ENCODE measurements at regions not wholly inside any gene's neighbourhood (a gene's known extent, or its start where the extent isn't known, plus 50 kb on each side); places are given as distances from the start of the nearest gene placed in this dataset.

DNA sequence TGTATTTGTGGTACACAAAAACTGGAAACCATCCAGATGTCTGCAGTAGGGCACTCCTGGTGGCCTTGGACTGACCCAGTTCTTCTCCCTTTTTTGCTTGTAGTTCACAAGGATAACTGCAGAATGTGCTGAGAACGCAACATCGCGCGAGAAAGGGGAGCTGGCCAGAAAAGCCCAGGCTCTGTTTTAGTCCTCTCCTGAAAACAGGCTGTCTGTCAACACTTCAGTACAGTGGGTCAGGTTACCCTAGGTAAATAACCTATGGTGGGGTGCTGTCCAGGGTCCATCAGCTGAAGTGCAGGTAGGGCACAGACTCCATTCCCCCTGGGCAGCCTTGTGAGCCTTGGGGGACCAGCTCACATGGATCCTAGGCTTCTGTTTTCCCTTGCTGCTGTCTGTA lies 495.8 kb downstream of the MDFIC start:
- TF ChIP-seq ZSCAN29 (IDR thresholded peaks at IDR 0.05) (no peak), ZNF165 (CRISPR knock-in tag; IDR thresholded peaks at IDR 0.05; ENCODE audit: borderline replicate concordance) (no peak), ZNF174 (CRISPR knock-in tag; IDR thresholded peaks at IDR 0.05) (no peak), CBFA2T3 (IDR thresholded peaks at IDR 0.05) (no peak), OTX1 (CRISPR knock-in tag; IDR thresholded peaks at IDR 0.05) (no peak)
- TF ChIP-seq, protein P1, sequence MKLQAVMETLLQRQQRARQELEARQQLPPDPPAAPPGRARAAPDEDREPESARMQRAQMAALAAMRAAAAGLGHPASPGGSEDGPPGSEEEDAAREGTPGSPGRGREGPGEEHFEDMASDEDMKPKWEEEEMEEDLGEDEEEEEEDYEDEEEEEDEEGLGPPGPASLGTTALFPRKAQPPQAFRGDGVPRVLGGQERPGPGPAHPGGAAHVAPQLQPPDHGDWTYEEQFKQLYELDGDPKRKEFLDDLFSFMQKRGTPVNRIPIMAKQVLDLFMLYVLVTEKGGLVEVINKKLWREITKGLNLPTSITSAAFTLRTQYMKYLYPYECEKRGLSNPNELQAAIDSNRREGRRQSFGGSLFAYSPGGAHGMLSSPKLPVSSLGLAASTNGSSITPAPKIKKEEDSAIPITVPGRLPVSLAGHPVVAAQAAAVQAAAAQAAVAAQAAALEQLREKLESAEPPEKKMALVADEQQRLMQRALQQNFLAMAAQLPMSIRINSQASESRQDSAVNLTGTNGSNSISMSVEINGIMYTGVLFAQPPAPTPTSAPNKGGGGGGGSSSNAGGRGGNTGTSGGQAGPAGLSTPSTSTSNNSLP (IDR thresholded peaks at IDR 0.05; ENCODE audit: borderline replicate concordance, low read depth, low read length), result no peak
- TF ChIP-seq, protein P2, sequence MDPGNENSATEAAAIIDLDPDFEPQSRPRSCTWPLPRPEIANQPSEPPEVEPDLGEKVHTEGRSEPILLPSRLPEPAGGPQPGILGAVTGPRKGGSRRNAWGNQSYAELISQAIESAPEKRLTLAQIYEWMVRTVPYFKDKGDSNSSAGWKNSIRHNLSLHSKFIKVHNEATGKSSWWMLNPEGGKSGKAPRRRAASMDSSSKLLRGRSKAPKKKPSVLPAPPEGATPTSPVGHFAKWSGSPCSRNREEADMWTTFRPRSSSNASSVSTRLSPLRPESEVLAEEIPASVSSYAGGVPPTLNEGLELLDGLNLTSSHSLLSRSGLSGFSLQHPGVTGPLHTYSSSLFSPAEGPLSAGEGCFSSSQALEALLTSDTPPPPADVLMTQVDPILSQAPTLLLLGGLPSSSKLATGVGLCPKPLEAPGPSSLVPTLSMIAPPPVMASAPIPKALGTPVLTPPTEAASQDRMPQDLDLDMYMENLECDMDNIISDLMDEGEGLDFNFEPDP (CRISPR knock-in tag; IDR thresholded peaks at IDR 0.05), result no peak
- Histone ChIP-seq H3K27ac (ENCODE audit: extremely low read depth, low read depth, low read length) (no peak overlapping the region), H3K79me2 (ENCODE audit: control insufficient read depth, insufficient read depth, low read length) (no peaks in the 10 kb centered on the region), H3K27me3 (ENCODE audit: control insufficient read depth in 2 of 2, insufficient read depth in 2 of 2, low read length in 2 of 2) (no peaks in the 10 kb centered on the region), H3K4me1 (replicated peaks in 1 of 2; ENCODE audit: control insufficient read depth in 2 of 2, insufficient read depth in 2 of 2, low read length in 2 of 2) (no peaks in the 10 kb centered on the region), H4K20me1 (replicated peaks; ENCODE audit: control insufficient read depth, insufficient read depth, low read length) (no peaks in the 10 kb centered on the region), H2AFZ (ENCODE audit: low read depth, low read length) (no peak overlapping the region), H3K9ac (ENCODE audit: insufficient read depth in 1 of 2, low read depth in 2 of 2, low read length in 2 of 2) (no peak overlapping the region), H3K9me1 (ENCODE audit: control insufficient read depth, insufficient read depth, low read length) (no peaks in the 10 kb centered on the region), H3K4me2 (ENCODE audit: insufficient read depth, low read length) (no peak overlapping the region), H3K4me3 (no peak overlapping the region), H3K36me3 (ENCODE audit: control insufficient read depth, insufficient read depth, low read length) (no peaks in the 10 kb centered on the region), H3K9me3 (replicated peaks; ENCODE audit: control insufficient read depth, insufficient read depth, low read depth, low read length) (no peaks in the 10 kb centered on the region)
- FAIRE-seq (no peak), DNase-seq (ENCODE audit: extremely low read depth in 1 of 4, low spot score in 3 of 4) (no peak), ATAC-seq (no peak)
- no TSS peak for BruUV-seq (replicated peaks)
- POLR2A ChIA-PET, result no interaction called here
- in situ Hi-C loops (cut with MboI), result no loop called here
- CTCF ChIA-PET (ENCODE audit: low intra/inter-chr PET ratio), result no interaction called here
- 0% methylated on average over 4 of the region's 4 CpGs for WGBS (ENCODE audit: insufficient coverage, low coverage, missing lambda C conversion rate)
- intact Hi-C loops (cut with micrococcal nuclease), result no loop called here
